ENCODE measurements at regions not wholly inside any gene's neighbourhood (a gene's known extent, or its start where the extent isn't known, plus 50 kb on each side); places are given as distances from the start of the nearest gene placed in this dataset.

GRCh38 chr2:126312579-126312978 lies 343.4 kb upstream of the GYPC start:
- TF ChIP-seq, protein P1, sequence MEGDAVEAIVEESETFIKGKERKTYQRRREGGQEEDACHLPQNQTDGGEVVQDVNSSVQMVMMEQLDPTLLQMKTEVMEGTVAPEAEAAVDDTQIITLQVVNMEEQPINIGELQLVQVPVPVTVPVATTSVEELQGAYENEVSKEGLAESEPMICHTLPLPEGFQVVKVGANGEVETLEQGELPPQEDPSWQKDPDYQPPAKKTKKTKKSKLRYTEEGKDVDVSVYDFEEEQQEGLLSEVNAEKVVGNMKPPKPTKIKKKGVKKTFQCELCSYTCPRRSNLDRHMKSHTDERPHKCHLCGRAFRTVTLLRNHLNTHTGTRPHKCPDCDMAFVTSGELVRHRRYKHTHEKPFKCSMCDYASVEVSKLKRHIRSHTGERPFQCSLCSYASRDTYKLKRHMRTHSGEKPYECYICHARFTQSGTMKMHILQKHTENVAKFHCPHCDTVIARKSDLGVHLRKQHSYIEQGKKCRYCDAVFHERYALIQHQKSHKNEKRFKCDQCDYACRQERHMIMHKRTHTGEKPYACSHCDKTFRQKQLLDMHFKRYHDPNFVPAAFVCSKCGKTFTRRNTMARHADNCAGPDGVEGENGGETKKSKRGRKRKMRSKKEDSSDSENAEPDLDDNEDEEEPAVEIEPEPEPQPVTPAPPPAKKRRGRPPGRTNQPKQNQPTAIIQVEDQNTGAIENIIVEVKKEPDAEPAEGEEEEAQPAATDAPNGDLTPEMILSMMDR (IDR thresholded peaks at IDR 0.05) = no peak
- TF ChIP-seq EP300 (IDR thresholded peaks at IDR 0.05) = no peak
- TF ChIP-seq POLR2A (IDR thresholded peaks at IDR 0.05) = no peak
